GM12874 (cell line): ENCODE measurements at regions not wholly inside any gene's neighbourhood (a gene's known extent, or its start where the extent isn't known, plus 50 kb on each side); places are given as distances from the start of the nearest gene placed in this dataset.

Experiments used
- TF ChIP-seq, protein P1 (sequence below): IDR thresholded peaks from 2 replicates; pipeline ENCODE4 v1.5.1; 2011; ENCODE audit warnings: low read depth, mild to moderate bottlenecking, control low read depth, low read length, moderate library complexity; ENCODE audit not compliant: insufficient read depth

GRCh38 chr17:27398691-27399090 is 57.6 kb upstream of the KSR1 start:
- TF ChIP-seq, protein P1, sequence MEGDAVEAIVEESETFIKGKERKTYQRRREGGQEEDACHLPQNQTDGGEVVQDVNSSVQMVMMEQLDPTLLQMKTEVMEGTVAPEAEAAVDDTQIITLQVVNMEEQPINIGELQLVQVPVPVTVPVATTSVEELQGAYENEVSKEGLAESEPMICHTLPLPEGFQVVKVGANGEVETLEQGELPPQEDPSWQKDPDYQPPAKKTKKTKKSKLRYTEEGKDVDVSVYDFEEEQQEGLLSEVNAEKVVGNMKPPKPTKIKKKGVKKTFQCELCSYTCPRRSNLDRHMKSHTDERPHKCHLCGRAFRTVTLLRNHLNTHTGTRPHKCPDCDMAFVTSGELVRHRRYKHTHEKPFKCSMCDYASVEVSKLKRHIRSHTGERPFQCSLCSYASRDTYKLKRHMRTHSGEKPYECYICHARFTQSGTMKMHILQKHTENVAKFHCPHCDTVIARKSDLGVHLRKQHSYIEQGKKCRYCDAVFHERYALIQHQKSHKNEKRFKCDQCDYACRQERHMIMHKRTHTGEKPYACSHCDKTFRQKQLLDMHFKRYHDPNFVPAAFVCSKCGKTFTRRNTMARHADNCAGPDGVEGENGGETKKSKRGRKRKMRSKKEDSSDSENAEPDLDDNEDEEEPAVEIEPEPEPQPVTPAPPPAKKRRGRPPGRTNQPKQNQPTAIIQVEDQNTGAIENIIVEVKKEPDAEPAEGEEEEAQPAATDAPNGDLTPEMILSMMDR: no peak

DNA sequence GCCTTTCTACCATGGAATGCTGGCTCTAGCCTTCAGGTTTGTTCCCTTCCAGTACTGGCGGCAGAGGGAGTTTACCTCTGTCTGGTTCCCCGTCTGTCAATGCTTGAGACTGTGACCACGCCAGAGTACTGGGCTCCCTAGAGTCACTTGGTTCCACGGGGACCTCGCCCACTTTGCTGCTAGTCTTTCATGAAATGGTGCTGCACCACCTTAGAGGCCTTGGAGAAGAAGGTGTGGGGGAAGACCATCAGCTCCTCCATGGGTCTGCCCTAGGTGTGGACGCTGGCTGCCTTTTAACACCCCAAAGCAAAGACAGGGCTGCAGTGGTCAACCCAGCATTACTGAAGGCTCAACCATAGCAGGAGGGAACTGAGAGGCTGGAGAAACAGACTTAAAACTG is 55.3 kb upstream of the KSR1 start:
- TF ChIP-seq, protein P1: no peak

- TF ChIP-seq, protein P1: no peak
Observed at GRCh38 chr17:27402943-27403342, 53.3 kb upstream of the KSR1 start.

DNA sequence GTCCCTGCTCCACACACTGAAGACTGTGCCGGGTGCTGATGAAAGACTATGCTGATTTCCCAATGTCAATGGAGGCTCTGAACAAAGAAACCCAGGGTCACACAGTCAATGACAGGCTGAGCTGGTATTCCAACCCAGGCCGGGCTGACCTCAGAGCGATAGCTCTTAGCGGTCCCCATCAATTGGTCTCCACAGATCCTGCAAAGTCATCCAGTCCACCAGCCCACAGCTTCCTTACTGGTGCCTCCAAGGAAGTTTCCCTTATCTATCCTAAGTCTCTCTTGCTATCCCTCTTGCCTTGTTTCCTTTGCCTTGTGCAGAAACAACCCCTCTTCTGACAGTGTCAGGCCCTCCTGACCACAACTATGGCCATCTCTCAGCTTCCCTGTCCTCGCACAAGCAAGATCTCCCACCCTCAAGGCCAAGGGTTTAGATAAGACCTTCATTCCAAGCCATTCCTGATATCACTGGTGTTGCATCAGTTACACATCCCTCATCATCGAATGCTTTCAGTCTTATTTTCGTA is 52.7 kb upstream of the KSR1 start:
- TF ChIP-seq, protein P1: no peak

DNA sequence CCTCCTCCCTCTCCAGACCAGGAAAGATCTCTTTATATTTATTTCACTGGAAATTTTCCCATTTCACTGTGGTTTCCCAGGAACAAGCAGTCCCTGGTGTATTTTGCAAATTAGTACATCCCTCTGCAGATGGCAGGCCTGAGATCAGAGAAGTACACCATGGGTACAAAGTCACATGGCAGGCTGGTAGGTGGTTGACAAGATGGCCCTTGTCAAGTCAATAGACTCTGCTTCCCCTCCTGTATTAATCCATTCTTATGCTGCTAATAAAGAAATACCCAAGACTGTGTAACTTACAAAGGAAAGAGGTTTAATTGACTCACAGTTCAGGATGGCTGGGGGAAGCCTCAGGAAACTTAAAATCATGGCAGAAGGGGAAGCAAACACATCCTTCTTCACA is 51.6 kb upstream of the KSR1 start:
- TF ChIP-seq, protein P1: no peak
